Epithelial cell of esophagus (primary cell): ENCODE measurements at regions not wholly inside any gene's neighbourhood (a gene's known extent, or its start where the extent isn't known, plus 50 kb on each side); places are given as distances from the start of the nearest gene placed in this dataset.
A peak's percentile ranks its signal among the peaks of the same experiment; 100 is the strongest.
"Not testable (repeated sequence)": the region's sequence is repeated elsewhere in the genome, so short reads cannot be mapped to it uniquely, and the experiment has no call there.

Experiments used
- DNase-seq: peaks from one replicate; pipeline ENCODE4 v3.0.0; 2010; ENCODE audit warnings: low read depth
- H3K4me3 ChIP-seq: 2 replicates; pipeline ENCODE4 v1.5.1; 2011; ENCODE audit warnings: mild to moderate bottlenecking, low read length, control low read depth
- CTCF ChIP-seq: IDR thresholded peaks from 2 replicates; pipeline ENCODE4 v1.5.1; 2011; ENCODE audit warnings: low read depth, mild to moderate bottlenecking, low read length, control low read depth, inconsistent platforms; ENCODE audit not compliant: insufficient read depth; ENCODE audit errors: missing control alignments

DNA sequence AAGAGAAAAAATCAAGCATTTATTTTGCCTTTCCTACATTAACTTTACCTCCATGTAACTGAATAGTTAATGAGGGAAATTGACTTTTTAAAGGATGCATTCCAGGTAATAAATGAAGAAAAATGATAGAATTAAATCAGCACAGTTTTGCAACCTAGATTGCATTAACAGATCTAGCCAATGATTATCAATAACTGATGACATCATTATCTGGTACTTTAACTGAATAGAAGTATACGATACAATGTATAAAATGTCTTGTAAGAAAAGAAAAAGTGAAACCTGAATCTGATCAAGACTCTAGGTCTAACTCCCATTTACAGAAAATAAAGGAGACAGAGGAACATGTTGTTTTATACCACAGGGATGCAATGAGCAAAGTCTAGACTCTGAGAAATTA, 126.0 kb upstream of the XPO1 start:
- DNase-seq, result no peak
- no peak for TF ChIP-seq CTCF
- no peak overlapping the region for H3K4me3 ChIP-seq

GRCh38 chr2:61662990-61663389, 124.8 kb upstream of the XPO1 start:
- no peak overlapping the region for H3K4me3 ChIP-seq
- peak; percentile 28 for DNase-seq
- no peak for TF ChIP-seq CTCF

- DNase-seq, result no peak
- no peak overlapping the region for H3K4me3 ChIP-seq
- TF ChIP-seq CTCF, result no peak
These were observed 122.6 kb upstream of the XPO1 start for GRCh38 chr2:61660511-61661388.

GRCh38 chr2:61658841-61659780, 121.0 kb upstream of the XPO1 start:
- peak; percentile 57 for TF ChIP-seq CTCF
- H3K4me3 ChIP-seq, result no peak overlapping the region
- peak; percentile 42 for DNase-seq

DNA sequence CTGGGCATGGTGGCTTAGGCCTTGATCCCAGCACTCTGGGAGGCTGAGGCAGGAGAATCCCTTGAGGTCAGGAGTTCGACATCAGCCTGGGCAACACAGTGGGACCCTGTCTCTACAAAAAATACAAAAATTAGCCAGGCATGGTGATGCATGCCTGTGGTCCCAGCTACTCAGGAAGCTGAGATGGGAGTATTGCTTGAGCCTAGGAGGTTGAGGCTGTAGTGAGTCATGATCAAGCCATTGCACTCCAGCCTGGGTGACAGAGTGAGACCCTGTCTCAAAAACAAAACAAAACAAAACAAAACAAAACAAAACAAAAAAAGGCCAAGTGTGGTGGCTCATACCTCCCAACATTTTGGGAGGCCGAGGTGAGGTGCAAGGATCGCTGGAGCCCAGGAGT, 111.8 kb upstream of the XPO1 start:
- not testable (repeated sequence) for DNase-seq

GRCh38 chr2:61649021-61649420, 110.9 kb upstream of the XPO1 start:
- no peak for DNase-seq
- no peak overlapping the region for H3K4me3 ChIP-seq
- TF ChIP-seq CTCF, result no peak

More for the DNA sequence above, 111.8 kb upstream of the XPO1 start:
- H3K4me3 ChIP-seq, result not testable (repeated sequence)

DNA sequence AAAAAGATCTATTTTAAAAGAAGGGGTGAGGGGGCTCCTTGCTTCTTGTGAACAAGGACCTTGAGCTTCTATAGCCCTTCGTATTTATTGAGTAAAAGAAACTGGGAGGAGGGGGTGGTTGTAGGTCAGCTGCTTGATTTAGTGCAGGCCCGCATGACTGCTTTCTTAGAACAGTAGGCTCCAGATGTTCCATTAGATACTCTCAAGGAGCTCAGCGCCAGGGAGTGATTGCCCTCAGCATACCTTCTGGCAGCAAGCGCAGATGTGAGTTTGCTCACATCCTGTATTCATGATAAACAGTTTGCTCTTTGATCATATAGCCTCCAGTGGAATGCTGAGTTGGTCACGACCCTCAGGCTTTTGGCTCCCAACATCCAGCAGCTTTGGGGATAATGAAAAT, 108.9 kb upstream of the XPO1 start:
- DNase-seq, result no peak
- TF ChIP-seq CTCF, result no peak
- no peak overlapping the region for H3K4me3 ChIP-seq
